ENCODE measurements at regions not wholly inside any gene's neighbourhood (a gene's known extent, or its start where the extent isn't known, plus 50 kb on each side); places are given as distances from the start of the nearest gene placed in this dataset.
"Not testable (repeated sequence)": the region's sequence is repeated elsewhere in the genome, so short reads cannot be mapped to it uniquely, and the experiment has no call there.

GRCh38 chr2:228519561-228519960, 338.1 kb upstream of the SPHKAP start:
- TF ChIP-seq CTCF (IDR thresholded peaks at IDR 0.05; ENCODE audit: control insufficient read depth, insufficient read depth, low read depth, low read length, missing control alignments), result no peak
- no peak for DNase-seq (ENCODE audit: low read depth)
- H3K4me3 ChIP-seq (ENCODE audit: control insufficient read depth, low read depth, low read length), result no peak overlapping the region

GRCh38 chr2:228516019-228516418, 334.5 kb upstream of the SPHKAP start:
- TF ChIP-seq CTCF (IDR thresholded peaks at IDR 0.05; ENCODE audit: control insufficient read depth, insufficient read depth, low read depth, low read length, missing control alignments), result no peak
- no peak overlapping the region for H3K4me3 ChIP-seq (ENCODE audit: control insufficient read depth, low read depth, low read length)
- DNase-seq (ENCODE audit: low read depth), result no peak

GRCh38 chr2:228513480-228513879, 332.0 kb upstream of the SPHKAP start:
- not testable (repeated sequence) for H3K4me3 ChIP-seq (ENCODE audit: control insufficient read depth, low read depth, low read length); DNase-seq (ENCODE audit: low read depth)

GRCh38 chr2:228509021-228509420, 327.5 kb upstream of the SPHKAP start:
- TF ChIP-seq CTCF (IDR thresholded peaks at IDR 0.05; ENCODE audit: control insufficient read depth, insufficient read depth, low read depth, low read length, missing control alignments), result no peak
- no peak for DNase-seq (ENCODE audit: low read depth)
- H3K4me3 ChIP-seq (ENCODE audit: control insufficient read depth, low read depth, low read length), result no peak overlapping the region

- TF ChIP-seq CTCF (IDR thresholded peaks at IDR 0.05; ENCODE audit: control insufficient read depth, insufficient read depth, low read depth, low read length, missing control alignments), result no peak
- H3K4me3 ChIP-seq (ENCODE audit: control insufficient read depth, low read depth, low read length), result no peak overlapping the region
Observed at GRCh38 chr2:228507870-228508269, 326.4 kb upstream of the SPHKAP start.

GRCh38 chr2:228507231-228507824, 325.8 kb upstream of the SPHKAP start:
- no peak overlapping the region for H3K4me3 ChIP-seq (ENCODE audit: control insufficient read depth, low read depth, low read length)
- no peak for DNase-seq (ENCODE audit: low read depth)
- TF ChIP-seq CTCF (IDR thresholded peaks at IDR 0.05; ENCODE audit: control insufficient read depth, insufficient read depth, low read depth, low read length, missing control alignments), result no peak

More at GRCh38 chr2:228507870-228508269, 326.4 kb upstream of the SPHKAP start:
- DNase-seq (ENCODE audit: low read depth), result no peak

- H3K4me3 ChIP-seq (ENCODE audit: control insufficient read depth, low read depth, low read length), result no peak overlapping the region
- DNase-seq (ENCODE audit: low read depth), result no peak
- TF ChIP-seq CTCF (IDR thresholded peaks at IDR 0.05; ENCODE audit: control insufficient read depth, insufficient read depth, low read depth, low read length, missing control alignments), result no peak
Observed at GRCh38 chr2:228503731-228504130, 322.2 kb upstream of the SPHKAP start.

Measured in AG09309 (cell line).